Panc1 (cell line): ENCODE measurements at regions not wholly inside any gene's neighbourhood (a gene's known extent, or its start where the extent isn't known, plus 50 kb on each side); places are given as distances from the start of the nearest gene placed in this dataset.

Source experiments
- ATAC-seq: fragments of 200-7000 bp; cut with Tn5 transposase; 2 replicates; pipeline ENCODE4 v1.9.1; 2020; ENCODE audit warnings: mild to moderate bottlenecking, moderate library complexity
- BruUV-seq: library from RNA; stranded (reverse); fragments of 400-500 nt; replicated peaks from 2 replicates; lab custom pipeline; 2021; lab: Mats Ljungman, UMichigan
- CTCF ChIA-PET: fragments of 300-600 bp; sonication (Branson Sonifier 250); formaldehyde crosslinking; loops from one replicate; lab custom pipeline; 2022; ENCODE audit warnings: antibody characterized with exemption; lab: Charles Lee
- POLR2A ChIA-PET: fragments of 300-600 bp; sonication (Branson Sonifier 250); formaldehyde crosslinking; loops from one replicate; lab custom pipeline; 2022; ENCODE audit warnings: antibody characterized with exemption; lab: Charles Lee
- DNase-seq: peaks from one replicate; pipeline ENCODE4 v3.0.0-alpha.2; 2010; ENCODE audit warnings: low read depth, low spot score
- H3K27ac ChIP-seq: 2 replicates; pipeline ENCODE4 v1.5.1; 2011; ENCODE audit warnings: mild to moderate bottlenecking, low read length, inconsistent platforms
- H3K27me3 ChIP-seq: fragments of 200-500 bp; sonication (Bioruptor generic); 2 replicates; pipeline ENCODE4 v1.6.0; 2014; ENCODE audit warnings: low read length, inconsistent platforms; ENCODE audit not compliant: control insufficient read depth, insufficient read depth
- H3K36me3 ChIP-seq: fragments of 200-500 bp; sonication (Bioruptor generic); 2 replicates; pipeline ENCODE4 v1.5.1; 2014; ENCODE audit warnings: inconsistent platforms, mild to moderate bottlenecking, low read length, moderate library complexity; ENCODE audit not compliant: control insufficient read depth, insufficient read depth
- H3K4me1 ChIP-seq: 2 replicates; pipeline ENCODE4 v1.5.1; 2011; ENCODE audit warnings: inconsistent platforms, mild to moderate bottlenecking, low read length, moderate library complexity; ENCODE audit not compliant: control insufficient read depth, insufficient read depth
- H3K4me3 ChIP-seq, 2 experiments: 2 replicates each; pipeline ENCODE4 v1.5.1; 2011 to 2012; ENCODE audit warnings: low read depth in 2 of 2, low read length in 2 of 2, mild to moderate bottlenecking in 2 of 2, inconsistent platforms in 1 of 2, moderate library complexity in 1 of 2
- H3K9me3 ChIP-seq: fragments of 200-500 bp; sonication (Bioruptor generic); 2 replicates; pipeline ENCODE4 v1.5.1; 2014; ENCODE audit warnings: low read depth, mild to moderate bottlenecking, inconsistent platforms, low read length, moderate library complexity; ENCODE audit not compliant: control insufficient read depth, insufficient read depth
- POLR2AphosphoS5 ChIP-seq: IDR thresholded peaks from 2 replicates; pipeline ENCODE4 v1.6.1; 2012; ENCODE audit warnings: mild to moderate bottlenecking, low read depth, low read length, moderate library complexity
- SIN3A ChIP-seq: IDR thresholded peaks from 2 replicates; pipeline ENCODE4 v1.6.1; 2012; ENCODE audit warnings: low read depth, mild to moderate bottlenecking, low read length, moderate library complexity, borderline replicate concordance; ENCODE audit not compliant: insufficient read depth
- TCF7L2 ChIP-seq: IDR thresholded peaks from 2 replicates; pipeline ENCODE4 v1.6.1; 2011; ENCODE audit warnings: mild to moderate bottlenecking, low read depth, low read length, inconsistent platforms
- in situ Hi-C: cut with HindIII; loops from 2 replicates; pipeline ENCODE4 v1.10.0; 2016; ENCODE audit warnings: low sequenced_read_pairs, low pct_unique_long_range_greater_than_20kb
- intact Hi-C: fragments of 100-400 bp; cut with micrococcal nuclease; formaldehyde crosslinking; loops from one replicate; pipeline ENCODE4 v1.10.0; 2022; ENCODE audit not compliant: unreplicated experiment
- TF ChIP-seq, protein P1 (sequence below): fragments of 450-650 bp; IDR thresholded peaks from 2 replicates; pipeline ENCODE4 v1.5.1; 2017; ENCODE audit warnings: mild to moderate bottlenecking
- TF ChIP-seq, protein P2 (sequence below), 2 experiments: IDR thresholded peaks; 2 replicates each; pipeline ENCODE4 v1.6.1; 2011 to 2012; ENCODE audit warnings: low read depth in 2 of 2, control low read depth in 1 of 2, low read length in 1 of 2, mild to moderate bottlenecking in 1 of 2, moderate library complexity in 1 of 2; ENCODE audit not compliant: insufficient read depth in 1 of 2

DNA sequence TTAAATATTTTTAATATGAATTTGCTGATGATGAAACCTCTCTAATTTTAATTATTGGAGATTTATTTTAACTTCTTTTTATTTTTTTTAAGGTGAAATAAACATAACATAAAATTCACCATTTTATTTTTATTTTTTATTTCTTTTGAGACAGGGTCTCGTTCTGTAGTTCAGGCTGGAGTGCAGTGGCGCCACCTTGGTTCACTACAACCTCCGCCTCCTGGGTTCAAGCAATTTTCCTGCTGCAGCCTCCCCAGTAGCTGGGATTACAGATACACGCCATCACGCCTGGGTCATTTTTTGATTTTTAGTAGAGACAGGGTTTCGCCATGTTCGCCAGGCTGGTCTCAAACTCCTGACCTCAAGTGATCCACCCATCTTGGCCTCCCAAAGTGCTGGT lies 402.9 kb downstream of the PRR16 start:
- Histone ChIP-seq H3K27ac (no peak overlapping the region), H3K4me1 (no peaks in the 10 kb centered on the region), H3K36me3 (no peaks in the 10 kb centered on the region), H3K9me3 (no peaks in the 10 kb centered on the region), H3K4me3 (no peak overlapping the region), H3K27me3 (no peaks in the 10 kb centered on the region)
- ChIA-PET CTCF (no interaction called here), POLR2A (no interaction called here)
- intact Hi-C loops (no loop called here), in situ Hi-C loops (no loop called here)
- ATAC-seq (no peak), DNase-seq (no peak)
- TF ChIP-seq, protein P1, sequence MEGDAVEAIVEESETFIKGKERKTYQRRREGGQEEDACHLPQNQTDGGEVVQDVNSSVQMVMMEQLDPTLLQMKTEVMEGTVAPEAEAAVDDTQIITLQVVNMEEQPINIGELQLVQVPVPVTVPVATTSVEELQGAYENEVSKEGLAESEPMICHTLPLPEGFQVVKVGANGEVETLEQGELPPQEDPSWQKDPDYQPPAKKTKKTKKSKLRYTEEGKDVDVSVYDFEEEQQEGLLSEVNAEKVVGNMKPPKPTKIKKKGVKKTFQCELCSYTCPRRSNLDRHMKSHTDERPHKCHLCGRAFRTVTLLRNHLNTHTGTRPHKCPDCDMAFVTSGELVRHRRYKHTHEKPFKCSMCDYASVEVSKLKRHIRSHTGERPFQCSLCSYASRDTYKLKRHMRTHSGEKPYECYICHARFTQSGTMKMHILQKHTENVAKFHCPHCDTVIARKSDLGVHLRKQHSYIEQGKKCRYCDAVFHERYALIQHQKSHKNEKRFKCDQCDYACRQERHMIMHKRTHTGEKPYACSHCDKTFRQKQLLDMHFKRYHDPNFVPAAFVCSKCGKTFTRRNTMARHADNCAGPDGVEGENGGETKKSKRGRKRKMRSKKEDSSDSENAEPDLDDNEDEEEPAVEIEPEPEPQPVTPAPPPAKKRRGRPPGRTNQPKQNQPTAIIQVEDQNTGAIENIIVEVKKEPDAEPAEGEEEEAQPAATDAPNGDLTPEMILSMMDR = no peak
- TF ChIP-seq POLR2AphosphoS5 = no peak
- TF ChIP-seq TCF7L2 = no peak
- BruUV-seq = no TSS peak

DNA sequence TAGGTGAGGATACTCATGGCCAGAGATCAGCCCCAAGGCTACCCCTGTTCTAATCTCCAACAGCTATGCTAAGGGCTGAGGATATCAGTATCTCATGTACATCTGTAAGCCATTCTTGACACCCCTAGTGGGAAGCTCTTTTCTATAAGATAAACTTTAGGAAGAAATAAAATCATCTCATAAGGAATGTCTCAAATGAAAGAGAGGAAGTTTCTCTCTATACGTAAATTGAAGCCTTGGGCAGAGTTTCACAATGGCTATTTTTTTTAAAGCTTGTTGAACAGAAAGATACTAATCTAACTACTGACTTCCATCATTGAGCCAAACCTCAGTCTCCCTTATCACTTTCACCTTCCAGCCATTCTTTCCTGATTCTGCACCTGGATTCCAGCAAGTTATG lies 405.7 kb downstream of the PRR16 start:
- BruUV-seq = no TSS peak
- intact Hi-C loops = no loop called here
- Histone ChIP-seq H3K4me3 (no peak overlapping the region), H3K36me3 (no peaks in the 10 kb centered on the region), H3K4me1 (no peaks in the 10 kb centered on the region), H3K27ac (no peak overlapping the region), H3K9me3 (no peaks in the 10 kb centered on the region), H3K27me3 (no peaks in the 10 kb centered on the region)
- no peak for ATAC-seq
- in situ Hi-C loops = no loop called here
- ChIA-PET CTCF (no interaction called here), POLR2A (no interaction called here)
- DNase-seq = no peak
- no peak for TF ChIP-seq SIN3A
- TF ChIP-seq POLR2AphosphoS5 = no peak
- no peak for TF ChIP-seq TCF7L2
- TF ChIP-seq, protein P2, sequence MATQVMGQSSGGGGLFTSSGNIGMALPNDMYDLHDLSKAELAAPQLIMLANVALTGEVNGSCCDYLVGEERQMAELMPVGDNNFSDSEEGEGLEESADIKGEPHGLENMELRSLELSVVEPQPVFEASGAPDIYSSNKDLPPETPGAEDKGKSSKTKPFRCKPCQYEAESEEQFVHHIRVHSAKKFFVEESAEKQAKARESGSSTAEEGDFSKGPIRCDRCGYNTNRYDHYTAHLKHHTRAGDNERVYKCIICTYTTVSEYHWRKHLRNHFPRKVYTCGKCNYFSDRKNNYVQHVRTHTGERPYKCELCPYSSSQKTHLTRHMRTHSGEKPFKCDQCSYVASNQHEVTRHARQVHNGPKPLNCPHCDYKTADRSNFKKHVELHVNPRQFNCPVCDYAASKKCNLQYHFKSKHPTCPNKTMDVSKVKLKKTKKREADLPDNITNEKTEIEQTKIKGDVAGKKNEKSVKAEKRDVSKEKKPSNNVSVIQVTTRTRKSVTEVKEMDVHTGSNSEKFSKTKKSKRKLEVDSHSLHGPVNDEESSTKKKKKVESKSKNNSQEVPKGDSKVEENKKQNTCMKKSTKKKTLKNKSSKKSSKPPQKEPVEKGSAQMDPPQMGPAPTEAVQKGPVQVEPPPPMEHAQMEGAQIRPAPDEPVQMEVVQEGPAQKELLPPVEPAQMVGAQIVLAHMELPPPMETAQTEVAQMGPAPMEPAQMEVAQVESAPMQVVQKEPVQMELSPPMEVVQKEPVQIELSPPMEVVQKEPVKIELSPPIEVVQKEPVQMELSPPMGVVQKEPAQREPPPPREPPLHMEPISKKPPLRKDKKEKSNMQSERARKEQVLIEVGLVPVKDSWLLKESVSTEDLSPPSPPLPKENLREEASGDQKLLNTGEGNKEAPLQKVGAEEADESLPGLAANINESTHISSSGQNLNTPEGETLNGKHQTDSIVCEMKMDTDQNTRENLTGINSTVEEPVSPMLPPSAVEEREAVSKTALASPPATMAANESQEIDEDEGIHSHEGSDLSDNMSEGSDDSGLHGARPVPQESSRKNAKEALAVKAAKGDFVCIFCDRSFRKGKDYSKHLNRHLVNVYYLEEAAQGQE (IDR thresholded peaks at IDR 0.05; ENCODE audit: insufficient read depth in 1 of 2, low read depth in 2 of 2, low read length in 1 of 2) = no peak
- TF ChIP-seq, protein P1 = no peak
